Brain microvascular endothelial cell (primary cell): ENCODE measurements at regions not wholly inside any gene's neighbourhood (a gene's known extent, or its start where the extent isn't known, plus 50 kb on each side); places are given as distances from the start of the nearest gene placed in this dataset.

Source experiments
- DNase-seq: peaks from one replicate; pipeline ENCODE4 v3.0.0-alpha.2; 2020
- H3K27ac ChIP-seq: fragments of 250-450 bp; sonication (Bioruptor Pico); 2 replicates; pipeline ENCODE4 v1.5.1; 2020; ENCODE audit warnings: mild to moderate bottlenecking, moderate library complexity
- H3K27me3 ChIP-seq: fragments of 250-450 bp; sonication (Bioruptor Pico); replicated peaks from 2 replicates; pipeline ENCODE4 v1.5.1; 2020; ENCODE audit warnings: mild to moderate bottlenecking
- H3K36me3 ChIP-seq: fragments of 250-450 bp; sonication (Bioruptor Pico); replicated peaks from 2 replicates; pipeline ENCODE4 v1.5.1; 2020; ENCODE audit warnings: mild to moderate bottlenecking
- H3K4me3 ChIP-seq: 2 replicates; pipeline ENCODE4 v1.5.1; 2011; ENCODE audit warnings: low read depth, mild to moderate bottlenecking, control low read depth, low read length, moderate library complexity
- CTCF ChIP-seq: IDR thresholded peaks from 2 replicates; pipeline ENCODE4 v1.5.1; 2011; ENCODE audit warnings: low read depth, mild to moderate bottlenecking, moderate library complexity, low read length, control low read depth, inconsistent platforms; ENCODE audit errors: missing control alignments
- in situ Hi-C: cut with HindIII; loops from 2 replicates; pipeline ENCODE4 v1.10.0; 2017; ENCODE audit warnings: low sequenced_read_pairs, low pct_ligation_motif_present

GRCh38 chr6:12602951-12603672 lies 113.5 kb upstream of the PHACTR1 start:
- Histone ChIP-seq H3K27me3 (no peaks in the 10 kb centered on the region), H3K4me3 (no peak overlapping the region), H3K36me3 (no peaks in the 10 kb centered on the region), H3K27ac (no peak overlapping the region)
- in situ Hi-C loops = loop anchor here (25.0 kb wide), 1 partner anchor 316 kb away; the partner anchor contains the start of gene EDN1
- DNase-seq = peak; percentile 56
- TF ChIP-seq CTCF = peak; percentile 58

GRCh38 chr6:12603673-12604049 lies 112.9 kb upstream of the PHACTR1 start:
- in situ Hi-C loops = loop anchor here (25.0 kb wide), 1 partner anchor 316 kb away; the partner anchor contains the start of gene EDN1
- Histone ChIP-seq H3K27me3 (no peaks in the 10 kb centered on the region), H3K36me3 (no peaks in the 10 kb centered on the region), H3K4me3 (no peak overlapping the region), H3K27ac (no peak overlapping the region)
- no peak for TF ChIP-seq CTCF
- no peak for DNase-seq

- in situ Hi-C loops = loop anchor here (25.0 kb wide), 1 partner anchor 319 kb away; the partner anchor contains the start of gene EDN1
- TF ChIP-seq CTCF = peak; percentile 80
- peak; percentile 63 for DNase-seq
- H3K27ac ChIP-seq = no peak overlapping the region
- H3K4me3 ChIP-seq = no peak overlapping the region
- H3K36me3 ChIP-seq = no peaks in the 10 kb centered on the region
- H3K27me3 ChIP-seq = no peaks in the 10 kb centered on the region
Observed at GRCh38 chr6:12605888-12606345, 110.7 kb upstream of the PHACTR1 start.

- no peak for DNase-seq
- Histone ChIP-seq H3K36me3 (no peaks in the 10 kb centered on the region), H3K27ac (no peak overlapping the region), H3K27me3 (no peaks in the 10 kb centered on the region), H3K4me3 (no peak overlapping the region)
- in situ Hi-C loops = loop anchor here (25.0 kb wide), 1 partner anchor 319 kb away; the partner anchor contains the start of gene EDN1
- no peak for TF ChIP-seq CTCF
Observed at GRCh38 chr6:12606616-12607015, 110.0 kb upstream of the PHACTR1 start.

- no peak for DNase-seq
- Histone ChIP-seq H3K27me3 (no peaks in the 10 kb centered on the region), H3K4me3 (no peak overlapping the region), H3K27ac (no peak overlapping the region), H3K36me3 (no peaks in the 10 kb centered on the region)
- TF ChIP-seq CTCF = no peak
- in situ Hi-C loops = loop anchor here (25.0 kb wide), 1 partner anchor 321 kb away; the partner anchor contains the start of gene EDN1
Observed at GRCh38 chr6:12608016-12608860, 108.3 kb upstream of the PHACTR1 start.
